ENCODE measurements at regions not wholly inside any gene's neighbourhood (a gene's known extent, or its start where the extent isn't known, plus 50 kb on each side); places are given as distances from the start of the nearest gene placed in this dataset.

DNA sequence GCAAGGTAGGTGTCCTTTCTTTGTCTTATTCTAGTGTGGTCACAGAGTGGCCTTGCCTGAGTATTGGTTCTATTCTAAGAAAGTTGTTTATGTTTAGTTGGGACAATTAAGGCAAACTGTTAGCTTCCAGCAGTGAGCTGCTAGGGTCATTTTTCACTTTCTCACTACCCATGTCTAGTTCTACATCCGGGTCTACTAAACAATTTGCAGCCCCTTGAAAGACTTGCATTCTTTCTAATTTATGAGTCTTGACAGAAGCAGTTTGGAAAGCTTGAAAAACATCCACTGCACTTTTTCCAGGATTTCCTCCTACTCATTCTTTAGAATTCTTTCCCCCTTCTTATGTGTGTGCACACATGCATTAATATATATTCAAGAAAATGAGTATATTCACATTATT is 892.2 kb upstream of the ACO1 start:
- Histone ChIP-seq H3K27ac (ENCODE audit: low read depth, low read length) (no peak overlapping the region), H3F3A (ENCODE audit: control insufficient read depth, insufficient read depth) (no peaks in the 10 kb centered on the region), H4K20me1 (ENCODE audit: control insufficient read depth, insufficient read depth, low read depth, low read length) (no peaks in the 10 kb centered on the region), H3K9me3 (ENCODE audit: control insufficient read depth, insufficient read depth, low read length) (no peaks in the 10 kb centered on the region), H3K79me2 (ENCODE audit: control insufficient read depth, low read length) (no peaks in the 10 kb centered on the region), H3K4me3 (ENCODE audit: low read length) (no peak overlapping the region), H3K9me2 (replicated peaks; ENCODE audit: control insufficient read depth, low read length) (no peaks in the 10 kb centered on the region), H3K4me1 (ENCODE audit: control insufficient read depth, low read length) (no peaks in the 10 kb centered on the region), H3K4me2 (ENCODE audit: low read length) (no peak overlapping the region), H3K27me3 (ENCODE audit: control insufficient read depth, low read length) (no peaks in the 10 kb centered on the region), H3K36me3 (ENCODE audit: control insufficient read depth, low read length) (no peaks in the 10 kb centered on the region)
- no peak for TF ChIP-seq EZH2phosphoT487 (IDR thresholded peaks at IDR 0.05; ENCODE audit: borderline replicate concordance, low read length)
- TF ChIP-seq, protein P1, sequence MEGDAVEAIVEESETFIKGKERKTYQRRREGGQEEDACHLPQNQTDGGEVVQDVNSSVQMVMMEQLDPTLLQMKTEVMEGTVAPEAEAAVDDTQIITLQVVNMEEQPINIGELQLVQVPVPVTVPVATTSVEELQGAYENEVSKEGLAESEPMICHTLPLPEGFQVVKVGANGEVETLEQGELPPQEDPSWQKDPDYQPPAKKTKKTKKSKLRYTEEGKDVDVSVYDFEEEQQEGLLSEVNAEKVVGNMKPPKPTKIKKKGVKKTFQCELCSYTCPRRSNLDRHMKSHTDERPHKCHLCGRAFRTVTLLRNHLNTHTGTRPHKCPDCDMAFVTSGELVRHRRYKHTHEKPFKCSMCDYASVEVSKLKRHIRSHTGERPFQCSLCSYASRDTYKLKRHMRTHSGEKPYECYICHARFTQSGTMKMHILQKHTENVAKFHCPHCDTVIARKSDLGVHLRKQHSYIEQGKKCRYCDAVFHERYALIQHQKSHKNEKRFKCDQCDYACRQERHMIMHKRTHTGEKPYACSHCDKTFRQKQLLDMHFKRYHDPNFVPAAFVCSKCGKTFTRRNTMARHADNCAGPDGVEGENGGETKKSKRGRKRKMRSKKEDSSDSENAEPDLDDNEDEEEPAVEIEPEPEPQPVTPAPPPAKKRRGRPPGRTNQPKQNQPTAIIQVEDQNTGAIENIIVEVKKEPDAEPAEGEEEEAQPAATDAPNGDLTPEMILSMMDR (IDR thresholded peaks at IDR 0.05; ENCODE audit: low read depth, low read length, poor library complexity, severe bottlenecking) = no peak

DNA sequence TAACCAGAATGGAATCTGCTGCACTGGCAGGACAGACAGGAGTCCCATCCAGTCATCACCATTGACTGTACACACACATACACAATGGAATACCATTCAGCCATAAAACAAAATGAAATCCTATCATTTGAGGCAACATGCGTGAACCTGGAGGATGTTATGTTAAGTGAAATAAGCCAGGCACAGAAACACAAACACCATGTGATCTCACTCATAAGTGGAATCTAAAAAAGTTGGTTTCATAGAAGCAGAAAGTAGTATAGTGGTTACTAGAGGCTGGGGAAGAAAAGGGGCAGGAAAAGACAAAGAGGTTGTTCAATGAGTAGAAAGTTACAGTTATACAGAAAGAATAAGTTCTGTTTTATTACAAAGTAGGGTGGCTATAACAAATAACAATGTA is 884.0 kb upstream of the ACO1 start:
- H3K4me2 ChIP-seq (ENCODE audit: low read length) = no peak overlapping the region
- no peaks in the 10 kb centered on the region for H4K20me1 ChIP-seq (ENCODE audit: control insufficient read depth, insufficient read depth, low read depth, low read length)
- H3K9me3 ChIP-seq (ENCODE audit: control insufficient read depth, insufficient read depth, low read length) = no peaks in the 10 kb centered on the region
- H3K4me3 ChIP-seq (ENCODE audit: low read length) = no peak overlapping the region
- H3K27ac ChIP-seq (ENCODE audit: low read depth, low read length) = no peak overlapping the region
- no peaks in the 10 kb centered on the region for H3K27me3 ChIP-seq (ENCODE audit: control insufficient read depth, low read length)
- H3K9me2 ChIP-seq (replicated peaks; ENCODE audit: control insufficient read depth, low read length) = no peaks in the 10 kb centered on the region
- no peaks in the 10 kb centered on the region for H3K79me2 ChIP-seq (ENCODE audit: control insufficient read depth, low read length)
- no peaks in the 10 kb centered on the region for H3K4me1 ChIP-seq (ENCODE audit: control insufficient read depth, low read length)
- no peaks in the 10 kb centered on the region for H3F3A ChIP-seq (ENCODE audit: control insufficient read depth, insufficient read depth)
- no peaks in the 10 kb centered on the region for H3K36me3 ChIP-seq (ENCODE audit: control insufficient read depth, low read length)
- TF ChIP-seq, protein P1 (IDR thresholded peaks at IDR 0.05; ENCODE audit: low read depth, low read length, poor library complexity, severe bottlenecking) = no peak
- no peak for TF ChIP-seq EZH2phosphoT487 (IDR thresholded peaks at IDR 0.05; ENCODE audit: borderline replicate concordance, low read length)

DNA sequence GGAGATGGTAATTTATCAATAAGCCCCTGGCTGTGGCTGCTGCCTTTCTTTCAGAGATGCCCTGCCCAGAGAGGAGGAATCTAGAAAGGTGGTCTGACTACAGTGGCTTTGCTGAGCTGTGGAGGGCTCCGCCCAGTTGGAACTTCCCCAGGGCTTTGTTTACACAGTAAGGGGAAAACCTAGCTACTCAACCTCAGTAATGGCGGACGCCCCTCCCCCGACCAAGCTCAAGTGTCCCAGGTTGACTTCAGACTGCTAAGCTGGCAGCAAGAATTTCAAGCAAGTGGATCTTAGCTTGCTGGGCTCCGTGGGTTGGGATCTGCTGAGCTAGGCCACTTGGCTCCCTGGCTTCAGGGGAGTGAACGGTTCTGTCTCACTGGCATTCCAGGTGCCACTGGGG is 865.4 kb upstream of the ACO1 start:
- Histone ChIP-seq H4K20me1 (ENCODE audit: control insufficient read depth, insufficient read depth, low read depth, low read length) (no peaks in the 10 kb centered on the region), H3K79me2 (ENCODE audit: control insufficient read depth, low read length) (no peaks in the 10 kb centered on the region), H3K27me3 (ENCODE audit: control insufficient read depth, low read length) (no peaks in the 10 kb centered on the region), H3K4me1 (ENCODE audit: control insufficient read depth, low read length) (no peaks in the 10 kb centered on the region), H3K9me3 (ENCODE audit: control insufficient read depth, insufficient read depth, low read length) (no peaks in the 10 kb centered on the region), H3K27ac (ENCODE audit: low read depth, low read length) (no peak overlapping the region), H3K4me2 (ENCODE audit: low read length) (no peak overlapping the region), H3K9me2 (replicated peaks; ENCODE audit: control insufficient read depth, low read length) (no peaks in the 10 kb centered on the region), H3K36me3 (ENCODE audit: control insufficient read depth, low read length) (no peaks in the 10 kb centered on the region), H3F3A (ENCODE audit: control insufficient read depth, insufficient read depth) (no peaks in the 10 kb centered on the region), H3K4me3 (ENCODE audit: low read length) (no peak overlapping the region)
- TF ChIP-seq EZH2phosphoT487 (IDR thresholded peaks at IDR 0.05; ENCODE audit: borderline replicate concordance, low read length) = no peak
- TF ChIP-seq, protein P1 (IDR thresholded peaks at IDR 0.05; ENCODE audit: low read depth, low read length, poor library complexity, severe bottlenecking) = no peak

DNA sequence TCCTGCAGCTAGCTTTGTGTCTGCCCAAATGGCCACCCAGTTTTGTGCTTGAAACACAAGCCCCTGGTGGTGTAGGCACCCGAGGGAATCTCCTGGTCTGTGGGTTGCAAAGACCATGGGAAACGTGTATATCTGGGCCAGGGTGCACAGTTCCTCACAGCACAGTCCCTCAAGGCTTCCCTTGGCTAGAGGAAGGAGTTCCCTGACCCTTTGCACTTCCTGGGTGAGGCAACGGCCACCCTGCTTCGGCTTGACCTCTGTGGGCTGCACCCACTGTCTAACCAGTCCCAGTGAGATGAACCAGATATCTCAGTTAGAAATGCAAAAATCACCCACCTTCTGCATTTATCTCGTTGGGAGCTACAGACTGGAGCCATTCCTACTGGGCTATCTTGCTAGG is 865.0 kb upstream of the ACO1 start:
- no peaks in the 10 kb centered on the region for H3K4me1 ChIP-seq (ENCODE audit: control insufficient read depth, low read length)
- H3K36me3 ChIP-seq (ENCODE audit: control insufficient read depth, low read length) = no peaks in the 10 kb centered on the region
- no peaks in the 10 kb centered on the region for H3K9me3 ChIP-seq (ENCODE audit: control insufficient read depth, insufficient read depth, low read length)
- TF ChIP-seq EZH2phosphoT487 (IDR thresholded peaks at IDR 0.05; ENCODE audit: borderline replicate concordance, low read length) = no peak
- TF ChIP-seq, protein P1 (IDR thresholded peaks at IDR 0.05; ENCODE audit: low read depth, low read length, poor library complexity, severe bottlenecking) = no peak
- no peaks in the 10 kb centered on the region for H4K20me1 ChIP-seq (ENCODE audit: control insufficient read depth, insufficient read depth, low read depth, low read length)
- no peaks in the 10 kb centered on the region for H3K79me2 ChIP-seq (ENCODE audit: control insufficient read depth, low read length)
- no peaks in the 10 kb centered on the region for H3K27me3 ChIP-seq (ENCODE audit: control insufficient read depth, low read length)
- no peaks in the 10 kb centered on the region for H3F3A ChIP-seq (ENCODE audit: control insufficient read depth, insufficient read depth)
- no peaks in the 10 kb centered on the region for H3K9me2 ChIP-seq (replicated peaks; ENCODE audit: control insufficient read depth, low read length)
- no peak overlapping the region for H3K4me3 ChIP-seq (ENCODE audit: low read length)
- no peak overlapping the region for H3K4me2 ChIP-seq (ENCODE audit: low read length)
- H3K27ac ChIP-seq (ENCODE audit: low read depth, low read length) = no peak overlapping the region

All from DOHH2 (cell line).